ENCODE measurements at regions not wholly inside any gene's neighbourhood (a gene's known extent, or its start where the extent isn't known, plus 50 kb on each side); places are given as distances from the start of the nearest gene placed in this dataset.

- no peak for TF ChIP-seq ZNF592 (IDR thresholded peaks at IDR 0.05)
- TF ChIP-seq RFX1 (IDR thresholded peaks at IDR 0.05) = 0 out of 2 replicates have a peak, but pooled peaks have one; percentile 20
- peak; percentile 83 for TF ChIP-seq TCF3 (CRISPR knock-in tag; IDR thresholded peaks at IDR 0.05)
- TF ChIP-seq ZBTB17 (CRISPR knock-in tag; IDR thresholded peaks at IDR 0.05) = no peak
- no peak for TF ChIP-seq STAT6 (CRISPR knock-in tag; IDR thresholded peaks at IDR 0.05)
- TF ChIP-seq ZNF133 (CRISPR knock-in tag; IDR thresholded peaks at IDR 0.05) = no peak
- no peak for TF ChIP-seq NCOA6 (IDR thresholded peaks at IDR 0.05)
- no peak for TF ChIP-seq MYBL2 (IDR thresholded peaks at IDR 0.05; ENCODE audit: low read depth)
- no peak for TF ChIP-seq MYBL2 (CRISPR knock-in tag; IDR thresholded peaks at IDR 0.05; ENCODE audit: borderline replicate concordance)
- no peak for TF ChIP-seq HNRNPL (IDR thresholded peaks at IDR 0.05; ENCODE audit: low read depth, low read length)
- no peak for TF ChIP-seq ZNF282 (CRISPR knock-in tag; IDR thresholded peaks at IDR 0.05)
- no peak for TF ChIP-seq SP2 (IDR thresholded peaks at IDR 0.05; ENCODE audit: extremely low read depth, low read depth, low read length, poor library complexity, severe bottlenecking)
- TF ChIP-seq CSDE1 (IDR thresholded peaks at IDR 0.05) = no peak
- no peak for TF ChIP-seq BACH1 (tag; IDR thresholded peaks at IDR 0.05)
- no peak for TF ChIP-seq TSC22D4 (tag; IDR thresholded peaks at IDR 0.05)
- TF ChIP-seq SNIP1 (IDR thresholded peaks at IDR 0.05; ENCODE audit: low read depth) = no peak
- TF ChIP-seq ZNF354B (CRISPR knock-in tag; IDR thresholded peaks at IDR 0.05) = no peak
- TF ChIP-seq SOX6 (IDR thresholded peaks at IDR 0.05) = peak; percentile 48; the same call in 1 of the 2 replicates
- TF ChIP-seq CBFB (CRISPR knock-in tag; IDR thresholded peaks at IDR 0.05) = no peak
- TF ChIP-seq HDAC3 (IDR thresholded peaks at IDR 0.05; ENCODE audit: borderline replicate concordance, partially characterized antibody) = no peak
- no peak for TF ChIP-seq RBM25 (IDR thresholded peaks at IDR 0.05; ENCODE audit: low read depth, low read length, severe bottlenecking)
- no peak for TF ChIP-seq ETV5 (CRISPR knock-in tag; IDR thresholded peaks at IDR 0.05; ENCODE audit: low read depth)
- peak; percentile 92 for TF ChIP-seq CBFA2T3 (IDR thresholded peaks at IDR 0.05)
Measured at GRCh38 chr14:71339650-71340415, 432.6 kb downstream of the PCNX1 start (continued).

Measured in K562 (cell line).